DND-41 (cell line): ENCODE measurements at regions not wholly inside any gene's neighbourhood (a gene's known extent, or its start where the extent isn't known, plus 50 kb on each side); places are given as distances from the start of the nearest gene placed in this dataset.

ENCODE experiments used
- ATAC-seq: fragments of 200-7000 bp; cut with Tn5 transposase; 3 replicates; pipeline ENCODE4 v1.9.1; 2021; ENCODE audit warnings: low read depth; ENCODE audit not compliant: insufficient read depth
- DNase-seq: peaks from one replicate; pipeline ENCODE4 v3.0.0-alpha.2; 2020
- H2AFZ ChIP-seq: 2 replicates; pipeline ENCODE4 v1.6.0; 2012; ENCODE audit warnings: low read depth, low read length
- H3K27ac ChIP-seq: 2 replicates; pipeline ENCODE4 v1.5.1; 2012; ENCODE audit warnings: low read length, inconsistent platforms
- H3K27me3 ChIP-seq: fragments of 200-600 bp; sonication (generic); 2 replicates; pipeline ENCODE4 v1.6.0; 2012; ENCODE audit warnings: low read length, mild to moderate bottlenecking, inconsistent platforms; ENCODE audit not compliant: insufficient read depth, poor library complexity
- H3K36me3 ChIP-seq: 2 replicates; pipeline ENCODE4 v1.5.1; 2012; ENCODE audit warnings: low read length, inconsistent platforms; ENCODE audit not compliant: insufficient read depth
- H3K4me1 ChIP-seq: 2 replicates; pipeline ENCODE4 v1.5.1; 2012; ENCODE audit warnings: mild to moderate bottlenecking, low read length; ENCODE audit not compliant: insufficient read depth
- H3K4me2 ChIP-seq: 2 replicates; pipeline ENCODE4 v1.6.0; 2012; ENCODE audit warnings: mild to moderate bottlenecking, moderate library complexity, low read length, inconsistent platforms; ENCODE audit not compliant: insufficient read depth
- H3K4me3 ChIP-seq, 2 experiments: fragments of 200-600 bp in 1 of 2; shearing (Covaris generic) in 1 of 2; 2 replicates each; pipeline ENCODE4 v1.5.1; 2012 to 2016; ENCODE audit warnings: inconsistent platforms in 2 of 2, low read length in 2 of 2, mild to moderate bottlenecking in 2 of 2, low read depth in 1 of 2, moderate library complexity in 1 of 2
- H3K79me2 ChIP-seq: 2 replicates; pipeline ENCODE4 v1.6.0; 2012; ENCODE audit warnings: low read length, inconsistent platforms; ENCODE audit not compliant: insufficient read depth
- H3K9ac ChIP-seq: 2 replicates; pipeline ENCODE4 v1.6.0; 2012; ENCODE audit warnings: low read depth, mild to moderate bottlenecking, inconsistent platforms, low read length, moderate library complexity
- H3K9me3 ChIP-seq: 2 replicates; pipeline ENCODE4 v1.5.1; 2012; ENCODE audit warnings: low read length, moderate library complexity, mild to moderate bottlenecking, inconsistent platforms; ENCODE audit not compliant: insufficient read depth, severe bottlenecking
- H4K20me1 ChIP-seq: 2 replicates; pipeline ENCODE4 v1.6.0; 2012; ENCODE audit warnings: low read length; ENCODE audit not compliant: insufficient read depth
- EZH2 ChIP-seq: IDR thresholded peaks from 3 replicates; pipeline ENCODE4 v1.6.1; 2012; ENCODE audit warnings: borderline replicate concordance, low read depth, mild to moderate bottlenecking, moderate library complexity, low read length, inconsistent platforms; ENCODE audit not compliant: severe bottlenecking
- TF ChIP-seq, protein P1 (sequence below): IDR thresholded peaks from 2 replicates; pipeline ENCODE4 v1.5.1; 2012; ENCODE audit warnings: borderline replicate concordance, low read length, moderate library complexity, mild to moderate bottlenecking; ENCODE audit not compliant: poor library complexity, severe bottlenecking; ENCODE audit errors: extremely low read depth

DNA sequence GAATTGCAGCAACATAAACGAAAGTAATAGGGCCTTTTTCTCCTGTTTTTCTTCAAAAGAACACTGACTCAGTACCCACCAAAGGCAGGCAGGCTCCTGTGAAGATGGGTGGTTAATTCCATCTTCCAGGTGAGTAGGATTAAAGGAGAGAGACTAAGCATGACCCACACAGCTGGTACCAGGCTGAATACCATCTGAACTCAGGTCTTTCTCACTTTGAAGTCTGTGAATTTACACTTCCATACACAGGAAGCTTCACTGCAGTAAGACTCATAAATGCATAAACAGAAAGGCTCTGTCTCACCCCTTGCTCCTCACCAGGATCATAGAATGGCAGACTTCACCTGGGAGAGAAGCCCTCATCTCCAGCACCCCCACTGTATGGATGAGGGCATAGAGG is 194.6 kb downstream of the KLF12 start:
- Histone ChIP-seq H3K4me2 (no peak overlapping the region), H3K4me3 (no peak overlapping the region), H3K79me2 (peaks cover 66% of the 10 kb centered on the region), H3K27ac (peak overlapping the region; percentile 17; the same call in 1 of the 2 replicates), H2AFZ (no peak overlapping the region), H3K9ac (no peak overlapping the region), H3K36me3 (peaks cover 58% of the 10 kb centered on the region), H4K20me1 (peaks cover 15% of the 10 kb centered on the region), H3K4me1 (no peaks in the 10 kb centered on the region), H3K27me3 (no peaks in the 10 kb centered on the region), H3K9me3 (no peaks in the 10 kb centered on the region)
- no peak for TF ChIP-seq EZH2
- TF ChIP-seq, protein P1, sequence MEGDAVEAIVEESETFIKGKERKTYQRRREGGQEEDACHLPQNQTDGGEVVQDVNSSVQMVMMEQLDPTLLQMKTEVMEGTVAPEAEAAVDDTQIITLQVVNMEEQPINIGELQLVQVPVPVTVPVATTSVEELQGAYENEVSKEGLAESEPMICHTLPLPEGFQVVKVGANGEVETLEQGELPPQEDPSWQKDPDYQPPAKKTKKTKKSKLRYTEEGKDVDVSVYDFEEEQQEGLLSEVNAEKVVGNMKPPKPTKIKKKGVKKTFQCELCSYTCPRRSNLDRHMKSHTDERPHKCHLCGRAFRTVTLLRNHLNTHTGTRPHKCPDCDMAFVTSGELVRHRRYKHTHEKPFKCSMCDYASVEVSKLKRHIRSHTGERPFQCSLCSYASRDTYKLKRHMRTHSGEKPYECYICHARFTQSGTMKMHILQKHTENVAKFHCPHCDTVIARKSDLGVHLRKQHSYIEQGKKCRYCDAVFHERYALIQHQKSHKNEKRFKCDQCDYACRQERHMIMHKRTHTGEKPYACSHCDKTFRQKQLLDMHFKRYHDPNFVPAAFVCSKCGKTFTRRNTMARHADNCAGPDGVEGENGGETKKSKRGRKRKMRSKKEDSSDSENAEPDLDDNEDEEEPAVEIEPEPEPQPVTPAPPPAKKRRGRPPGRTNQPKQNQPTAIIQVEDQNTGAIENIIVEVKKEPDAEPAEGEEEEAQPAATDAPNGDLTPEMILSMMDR, result no peak
- ATAC-seq, result peak; percentile 73; the same call in 2 of the 3 replicates
- no peak for DNase-seq

DNA sequence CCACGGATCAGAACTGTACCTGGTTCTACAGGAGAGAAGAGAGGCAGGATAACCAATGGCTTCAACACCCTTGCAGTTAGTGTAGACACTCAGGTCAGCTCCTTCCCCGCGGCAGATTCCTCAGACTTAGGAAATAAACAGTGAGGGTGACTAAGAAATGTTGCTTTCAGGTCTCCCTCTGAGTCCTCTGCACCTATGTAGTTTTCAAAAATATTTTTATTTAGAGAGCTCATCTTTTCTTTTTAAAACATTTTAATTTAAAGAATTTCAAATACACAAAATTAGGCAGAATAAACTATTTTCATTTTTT is 195.2 kb downstream of the KLF12 start:
- Histone ChIP-seq H3K36me3 (peaks cover 58% of the 10 kb centered on the region), H3K4me2 (no peak overlapping the region), H3K27ac (no peak overlapping the region), H2AFZ (no peak overlapping the region), H3K79me2 (peaks cover 68% of the 10 kb centered on the region), H3K9ac (no peak overlapping the region), H3K27me3 (no peaks in the 10 kb centered on the region), H3K4me3 (no peak overlapping the region), H3K4me1 (no peaks in the 10 kb centered on the region), H3K9me3 (no peaks in the 10 kb centered on the region), H4K20me1 (peaks cover 15% of the 10 kb centered on the region)
- DNase-seq (no peak), ATAC-seq (no peak)
- TF ChIP-seq, protein P1, result no peak
- TF ChIP-seq EZH2, result no peak

DNA sequence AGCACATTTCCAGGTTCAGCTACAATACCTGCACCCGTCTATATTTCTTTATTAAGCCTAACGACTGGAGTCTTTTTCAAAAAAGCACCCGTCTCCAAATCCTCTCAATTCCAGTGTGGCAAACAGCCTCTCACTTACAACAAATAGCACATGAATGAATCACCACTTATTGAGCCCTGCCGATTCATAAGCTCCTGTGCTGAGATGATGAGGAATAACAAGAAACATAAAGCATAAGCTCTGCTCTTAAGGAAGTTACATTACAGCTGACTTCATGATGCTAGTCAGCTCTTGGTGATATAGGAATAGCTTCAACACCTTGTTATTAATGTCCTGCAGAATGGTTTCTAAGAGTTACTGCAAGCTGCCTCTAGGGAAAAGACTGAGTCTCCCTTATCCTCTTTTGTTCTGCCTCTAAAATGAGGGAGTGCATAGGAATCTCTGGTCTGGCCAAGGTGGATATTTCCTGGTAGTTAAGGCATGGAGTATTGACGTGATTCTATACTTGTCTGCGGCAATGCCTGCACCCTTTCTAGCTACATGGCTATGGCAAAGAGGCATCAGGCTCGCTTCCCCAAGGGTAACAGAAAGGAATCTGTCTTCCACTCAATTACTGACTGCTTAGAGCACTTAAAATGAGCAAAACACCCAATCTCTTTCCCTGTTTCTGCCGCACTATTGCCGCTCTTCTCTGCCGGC is 195.7 kb downstream of the KLF12 start:
- Histone ChIP-seq H3K36me3 (peaks cover 54% of the 10 kb centered on the region), H3K79me2 (peaks cover 68% of the 10 kb centered on the region), H4K20me1 (peaks cover 15% of the 10 kb centered on the region), H3K4me3 (no peak overlapping the region), H3K27ac (no peak overlapping the region), H3K4me2 (no peak overlapping the region), H3K27me3 (no peaks in the 10 kb centered on the region), H3K4me1 (no peaks in the 10 kb centered on the region), H3K9me3 (no peaks in the 10 kb centered on the region), H2AFZ (no peak overlapping the region), H3K9ac (no peak overlapping the region)
- no peak for DNase-seq
- no peak for TF ChIP-seq EZH2
- TF ChIP-seq, protein P1, result no peak
- no peak for ATAC-seq
